ENCODE measurements at regions not wholly inside any gene's neighbourhood (a gene's known extent, or its start where the extent isn't known, plus 50 kb on each side); places are given as distances from the start of the nearest gene placed in this dataset.

GRCh38 chr2:12155303-12156051, 409.0 kb downstream of the LPIN1 start:
- DNase-seq (ENCODE audit: low read depth in 4 of 4, low spot score in 3 of 4): no peak

DNA sequence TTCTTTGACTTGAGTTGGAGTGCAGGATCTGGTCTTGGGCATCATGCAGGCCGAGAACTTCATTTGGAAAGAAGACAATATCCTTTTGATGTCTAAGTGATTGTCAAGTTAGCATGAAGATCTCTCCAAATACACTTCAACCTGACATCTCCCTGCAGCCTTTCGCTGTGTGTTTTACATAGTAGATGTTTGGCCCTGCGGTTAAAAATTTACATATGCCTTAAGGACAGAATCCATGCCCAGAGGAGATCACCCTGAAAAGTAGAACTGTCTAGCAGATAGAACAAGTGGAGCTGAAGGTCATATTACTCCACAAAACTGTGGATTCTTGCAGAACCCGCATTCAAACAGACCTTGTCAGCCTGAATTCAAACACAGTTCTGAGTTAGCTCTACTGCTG, 409.9 kb downstream of the LPIN1 start:
- DNase-seq (ENCODE audit: low read depth in 4 of 4, low spot score in 3 of 4): no peak

GRCh38 chr2:12161085-12161484, 414.7 kb downstream of the LPIN1 start:
- DNase-seq (ENCODE audit: low read depth in 4 of 4, low spot score in 3 of 4): no peak

DNA sequence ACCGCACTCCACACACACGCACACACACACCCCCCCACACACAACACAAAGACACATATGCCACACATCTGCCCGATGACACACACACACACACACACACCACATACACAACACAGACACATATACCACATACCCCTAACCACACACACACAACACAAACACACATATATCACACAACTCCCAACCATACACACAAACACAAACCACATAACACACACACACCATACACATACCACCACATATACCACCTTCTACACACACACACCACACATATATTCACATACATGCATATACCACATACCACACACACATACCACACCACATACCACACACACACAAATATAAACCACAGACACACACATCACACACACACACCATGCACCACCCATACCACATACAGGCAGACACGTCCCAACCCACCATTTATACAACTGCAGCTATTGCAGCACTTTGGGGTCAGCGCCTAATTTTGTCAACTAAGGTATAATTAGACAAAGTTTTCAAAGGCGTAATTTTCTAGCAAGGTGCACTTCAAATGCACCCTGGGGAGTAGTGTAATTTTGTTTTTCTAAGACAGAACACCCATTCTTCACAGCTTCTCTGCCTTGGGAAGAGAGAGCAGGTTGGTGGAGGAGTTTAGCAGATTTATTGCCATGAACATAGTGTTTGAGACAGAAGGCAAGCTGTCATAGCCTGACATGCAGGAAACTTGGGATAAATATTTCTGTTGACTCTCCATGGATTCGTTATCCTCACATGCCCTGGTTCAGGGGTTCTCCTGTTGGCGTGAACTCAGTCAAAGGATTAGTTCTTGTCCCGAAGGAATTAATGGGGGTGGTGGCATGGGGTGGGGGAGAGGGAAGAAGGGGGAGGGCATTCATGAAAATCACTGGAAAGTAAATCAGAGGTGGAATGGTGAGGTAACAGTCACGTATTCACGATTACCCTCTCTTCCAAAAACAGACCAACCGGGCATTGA, 416.1 kb downstream of the LPIN1 start:
- no peak for DNase-seq (ENCODE audit: low read depth in 4 of 4, low spot score in 3 of 4)

DNA sequence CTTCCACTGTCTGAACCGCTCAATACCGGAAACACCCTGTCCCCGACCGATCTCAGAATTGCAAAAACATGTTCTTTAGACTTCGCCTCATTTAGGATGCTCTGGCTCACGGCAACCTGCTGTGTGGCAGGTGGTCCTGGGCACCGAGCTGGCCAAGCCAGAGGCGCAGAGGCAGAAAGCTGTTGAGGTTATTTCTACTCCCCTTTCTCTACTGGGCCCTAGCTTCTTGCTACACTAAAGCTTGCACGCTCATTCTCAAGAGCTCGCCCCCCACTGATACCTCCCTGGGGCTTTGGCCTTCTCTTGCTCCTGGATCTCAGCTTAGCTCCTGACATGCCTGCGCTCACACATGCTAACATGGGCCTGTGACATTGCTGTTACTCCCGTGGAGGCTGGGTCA, 417.4 kb downstream of the LPIN1 start:
- DNase-seq (ENCODE audit: low read depth in 4 of 4, low spot score in 3 of 4): no peak

DNA sequence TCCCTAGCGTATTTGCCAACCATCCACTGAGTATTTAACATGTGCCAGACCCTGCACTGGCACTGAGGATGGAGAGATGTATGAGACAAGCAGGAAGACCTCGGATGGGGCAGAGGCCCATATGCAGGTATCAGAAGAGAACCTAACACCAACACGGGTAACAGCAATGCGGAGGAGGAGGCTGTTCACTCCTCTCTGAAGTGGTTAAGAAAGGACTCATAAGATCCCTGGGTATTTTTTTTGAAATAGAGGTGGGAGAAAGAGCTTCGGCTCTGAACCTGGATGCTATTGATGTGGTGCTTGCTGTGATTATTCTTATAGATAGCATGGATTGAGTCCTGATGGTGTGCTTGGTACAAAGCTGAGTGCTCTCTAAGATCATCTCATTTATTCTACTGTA, 418.3 kb downstream of the LPIN1 start:
- DNase-seq (ENCODE audit: low read depth in 4 of 4, low spot score in 3 of 4): no peak

- DNase-seq (ENCODE audit: low read depth in 4 of 4, low spot score in 3 of 4): no peak
These were observed 421.3 kb downstream of the LPIN1 start for GRCh38 chr2:12167525-12168317.

- DNase-seq (ENCODE audit: low read depth in 4 of 4, low spot score in 3 of 4): no peak
These were observed 421.9 kb downstream of the LPIN1 start for GRCh38 chr2:12168354-12168753.

DNA sequence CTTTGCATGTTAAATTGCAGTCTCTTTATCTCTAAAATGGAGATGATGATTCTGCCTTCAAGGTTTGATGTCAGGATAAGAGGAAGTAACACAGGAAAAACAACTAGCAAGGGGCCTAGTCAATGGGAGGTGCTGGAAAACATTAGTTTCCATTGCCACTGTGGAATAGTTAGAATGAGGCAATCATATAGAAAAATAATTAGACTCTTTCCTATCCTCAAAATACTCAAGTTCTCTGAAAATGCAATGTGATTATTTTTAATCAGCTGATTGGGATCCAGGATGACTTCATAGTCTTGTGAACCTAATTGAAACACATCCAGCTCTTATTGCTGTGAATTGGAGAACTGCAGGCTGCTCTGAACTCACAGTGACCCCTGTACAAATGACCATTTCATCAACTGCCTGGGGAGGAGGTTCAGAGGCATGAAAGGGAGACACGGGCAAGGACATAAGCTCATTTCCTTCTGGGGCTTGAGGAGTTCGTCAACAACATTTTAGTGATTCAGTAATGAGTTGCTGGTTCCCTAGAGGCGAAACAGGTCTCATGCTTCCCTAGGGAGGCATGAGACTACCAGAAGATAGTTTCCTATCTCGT, 422.5 kb downstream of the LPIN1 start:
- peak in 2 of 4 donors; percentile 59 to 72 for DNase-seq (ENCODE audit: low read depth in 4 of 4, low spot score in 3 of 4)

DNA sequence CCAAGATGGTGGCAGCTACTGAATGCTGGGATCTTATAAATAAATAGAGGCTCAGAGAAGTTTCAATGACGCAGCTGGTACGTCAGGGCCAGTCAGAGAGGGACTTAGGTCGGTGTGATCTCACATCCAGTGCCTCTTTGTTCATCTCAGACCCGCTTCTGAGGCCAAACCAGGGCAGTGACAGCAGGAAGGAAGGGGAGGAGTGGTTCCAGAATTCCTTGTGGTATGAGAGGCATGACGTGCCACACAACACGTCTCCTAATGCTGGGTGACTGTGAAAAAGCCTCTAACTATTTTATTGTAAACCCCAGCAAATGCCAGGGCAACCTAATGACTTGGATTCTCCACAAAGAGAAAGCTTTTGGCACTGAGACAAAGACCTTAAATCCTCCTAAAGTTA, 423.3 kb downstream of the LPIN1 start:
- peak in 1 of 4 donors; percentile 27 for DNase-seq (ENCODE audit: low read depth in 4 of 4, low spot score in 3 of 4)

DNA sequence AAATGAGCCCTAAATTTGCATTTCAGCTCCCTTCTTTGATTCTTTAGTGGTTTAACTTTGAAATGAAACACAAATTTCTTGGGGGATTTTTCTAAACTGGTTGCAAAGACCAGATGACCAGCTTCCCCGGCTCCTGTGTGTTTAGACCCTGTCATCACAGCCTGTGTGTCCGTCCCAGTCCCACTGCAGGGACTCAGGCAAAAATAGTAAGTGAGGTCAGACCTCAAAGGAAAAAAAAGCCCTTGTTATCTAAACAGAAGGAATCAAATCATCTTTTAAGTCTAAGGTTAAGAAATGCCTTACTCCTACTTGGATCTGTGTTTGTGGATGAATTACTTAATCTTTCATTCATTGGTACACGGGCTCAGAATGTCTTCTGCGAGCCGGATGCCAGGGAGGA, 423.7 kb downstream of the LPIN1 start:
- no peak for DNase-seq (ENCODE audit: low read depth in 4 of 4, low spot score in 3 of 4)

DNA sequence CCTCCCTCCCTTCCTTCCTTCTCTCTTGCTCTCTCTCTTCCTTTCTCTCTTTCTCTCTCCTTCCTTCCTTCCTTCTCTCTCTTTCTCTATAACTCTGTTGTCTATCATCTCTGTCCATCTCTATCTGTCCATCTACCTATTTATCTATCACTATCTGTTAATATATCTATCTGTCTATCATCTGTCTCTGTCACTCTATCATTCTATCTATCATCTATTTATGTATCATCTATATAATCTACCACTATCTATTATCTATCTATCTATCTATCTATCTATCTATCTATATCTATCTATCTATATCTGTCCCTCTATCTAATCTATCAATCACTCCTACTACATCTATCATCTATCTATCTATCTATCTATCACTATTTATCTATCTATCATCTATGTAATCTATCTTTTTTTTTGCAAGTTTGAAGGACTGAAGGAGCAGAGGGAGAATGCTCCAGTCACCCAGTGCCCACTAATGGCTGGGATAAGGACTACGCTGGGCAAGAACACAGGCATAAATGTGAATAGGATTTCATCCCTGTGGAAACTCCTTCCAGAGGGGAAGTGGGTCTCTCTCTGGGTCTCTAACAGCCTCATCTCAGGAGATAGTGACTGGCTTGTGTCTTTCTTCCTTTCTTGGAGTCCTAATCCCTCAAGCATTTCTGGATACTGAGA, 427.0 kb downstream of the LPIN1 start:
- DNase-seq (ENCODE audit: low read depth in 4 of 4, low spot score in 3 of 4): no peak

DNA sequence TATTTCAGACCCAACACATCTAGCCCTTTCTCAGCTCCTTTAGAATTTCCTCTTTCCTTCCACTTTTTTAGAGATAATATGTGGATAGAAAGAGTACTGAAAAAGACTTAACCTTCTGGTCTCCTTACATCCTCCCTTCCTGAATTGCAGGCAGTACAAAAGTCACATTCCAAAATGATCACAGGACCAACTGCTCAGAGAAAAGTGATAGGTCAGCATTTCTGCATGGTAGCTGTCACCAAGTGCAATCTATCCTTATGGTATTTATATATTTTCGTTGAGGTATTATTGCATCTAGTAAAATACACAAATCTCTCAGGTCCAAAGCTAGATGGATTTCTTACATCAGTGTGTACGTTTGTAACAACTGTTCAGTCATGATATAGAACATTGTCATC, 427.5 kb downstream of the LPIN1 start:
- no peak for DNase-seq (ENCODE audit: low read depth in 4 of 4, low spot score in 3 of 4)

GRCh38 chr2:12175323-12175722, 428.9 kb downstream of the LPIN1 start:
- DNase-seq (ENCODE audit: low read depth in 4 of 4, low spot score in 3 of 4): no peak

DNA sequence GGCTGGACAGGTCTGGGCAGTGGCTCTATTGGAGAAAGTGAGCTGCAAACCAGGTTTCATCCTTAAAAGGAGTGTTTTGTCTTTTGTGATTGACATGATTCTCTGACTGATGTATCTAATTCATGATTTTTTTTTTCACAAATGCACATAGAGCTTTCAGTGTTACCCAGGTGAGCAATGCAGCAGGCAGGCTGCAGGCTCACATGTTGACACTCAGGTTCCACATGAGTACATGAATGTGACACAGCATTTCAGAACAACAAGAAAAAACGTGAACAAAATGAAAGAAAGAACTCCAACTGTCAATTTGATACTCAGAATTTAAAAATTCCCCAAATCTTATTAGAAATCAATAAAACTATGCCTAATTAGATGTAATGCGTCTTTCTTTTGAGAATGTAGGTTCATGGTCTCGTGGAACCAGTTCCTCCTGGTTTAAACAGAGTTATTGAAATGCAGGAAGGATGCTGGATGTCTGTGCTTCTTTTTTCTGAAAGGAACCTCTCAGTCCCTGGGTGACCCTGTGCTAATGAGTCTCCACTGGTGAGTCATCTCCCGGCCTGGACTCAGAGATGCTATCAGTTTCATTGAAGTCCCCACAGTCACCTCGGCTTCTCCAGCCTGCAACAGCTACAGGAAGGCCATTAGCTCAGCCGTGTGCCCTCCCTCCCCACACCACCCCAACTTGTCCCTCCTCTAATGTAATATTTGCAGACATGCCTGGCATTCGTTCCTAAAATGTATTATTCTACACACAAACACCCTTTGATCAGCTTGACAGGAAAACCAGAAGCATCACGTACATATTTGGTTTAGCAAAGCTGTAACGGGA, 430.4 kb downstream of the LPIN1 start:
- DNase-seq (ENCODE audit: low read depth in 4 of 4, low spot score in 3 of 4): no peak

- peak in 3 of 4 donors; percentile 51 to 66 (median 64) for DNase-seq (ENCODE audit: low read depth in 4 of 4, low spot score in 3 of 4)
These were observed 431.2 kb downstream of the LPIN1 start for GRCh38 chr2:12177455-12178288.

- DNase-seq (ENCODE audit: low read depth in 4 of 4, low spot score in 3 of 4): no peak
These were observed 432.1 kb downstream of the LPIN1 start for GRCh38 chr2:12178289-12179080.

Data from left renal pelvis (tissue), 4 donors.